IPS DF 4.7 (cell line): ENCODE measurements at regions not wholly inside any gene's neighbourhood (a gene's known extent, or its start where the extent isn't known, plus 50 kb on each side); places are given as distances from the start of the nearest gene placed in this dataset.

Experiments
- DNase-seq: peaks from one replicate; pipeline ENCODE4 v3.0.0-alpha.2; 2013; ENCODE audit warnings: low spot score; ENCODE audit errors: extremely low read depth

GRCh38 chr1:235027076-235027861 is 101.4 kb downstream of the TOMM20 start:
- DNase-seq: no peak

DNA sequence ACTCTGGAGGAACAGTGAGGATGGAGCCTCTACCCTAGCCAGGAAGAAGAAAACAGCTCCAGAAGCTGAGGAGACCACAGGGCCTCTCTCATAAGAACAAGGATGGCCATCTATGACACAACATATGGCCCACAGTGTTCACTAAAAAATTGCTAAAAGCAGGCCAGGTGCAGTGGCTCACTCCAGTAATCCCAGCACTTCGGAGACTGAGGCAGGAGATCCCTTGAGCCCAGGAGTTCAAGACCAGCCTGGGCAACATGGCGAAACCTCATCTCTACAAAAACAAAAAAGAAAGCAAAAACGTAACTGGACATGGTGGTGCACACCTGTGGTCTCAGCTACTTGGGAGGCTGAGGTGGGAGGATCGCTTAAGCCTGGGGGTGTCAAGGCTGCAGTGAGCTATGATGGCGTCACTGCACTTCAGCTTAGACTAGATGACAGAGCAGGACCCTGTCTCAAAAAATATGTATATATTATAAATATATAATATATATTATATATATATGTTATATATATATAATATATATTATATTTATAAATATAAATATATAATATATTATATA is 103.1 kb downstream of the TOMM20 start:
- no peak for DNase-seq

GRCh38 chr1:235024711-235025421 is 103.8 kb downstream of the TOMM20 start:
- DNase-seq: no peak

DNA sequence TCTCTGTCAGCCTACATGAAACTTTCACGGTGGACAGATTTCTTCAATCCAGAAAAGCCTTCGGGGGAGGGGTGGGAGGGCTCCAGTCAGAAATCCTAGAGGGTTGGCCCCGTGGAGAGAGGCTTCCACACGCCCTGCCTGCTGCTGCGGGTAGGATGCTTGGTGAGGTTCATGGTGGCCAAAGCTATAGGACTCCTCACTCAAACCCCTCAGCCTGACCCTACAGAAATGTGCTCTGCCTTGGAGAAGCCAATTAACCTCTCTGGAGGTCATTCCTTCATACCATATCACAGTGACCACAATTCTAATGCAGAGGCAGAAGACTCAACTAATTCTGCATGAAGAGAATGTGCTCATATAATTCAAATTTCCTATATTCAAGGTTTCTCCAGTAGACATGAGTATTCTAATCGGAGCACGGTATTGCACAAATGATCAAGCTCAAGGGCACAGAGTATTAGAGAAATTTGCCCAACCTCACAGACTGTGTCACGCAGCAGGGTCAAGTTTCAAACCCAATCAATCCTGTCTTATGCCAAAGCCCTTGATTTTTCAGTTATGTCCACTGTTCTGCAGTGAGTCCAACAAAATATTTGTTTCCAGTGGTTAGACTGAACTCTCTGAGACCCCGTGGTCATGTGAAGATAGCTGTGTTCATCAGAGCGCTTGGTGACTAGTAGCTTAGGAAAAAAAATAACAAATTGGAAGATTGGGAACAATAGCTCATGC is 104.8 kb downstream of the TOMM20 start:
- DNase-seq: no peak

- DNase-seq: no peak
Measured at GRCh38 chr1:235022981-235023710, 105.5 kb downstream of the TOMM20 start.

GRCh38 chr1:235022341-235022980 is 106.2 kb downstream of the TOMM20 start:
- no peak for DNase-seq

DNA sequence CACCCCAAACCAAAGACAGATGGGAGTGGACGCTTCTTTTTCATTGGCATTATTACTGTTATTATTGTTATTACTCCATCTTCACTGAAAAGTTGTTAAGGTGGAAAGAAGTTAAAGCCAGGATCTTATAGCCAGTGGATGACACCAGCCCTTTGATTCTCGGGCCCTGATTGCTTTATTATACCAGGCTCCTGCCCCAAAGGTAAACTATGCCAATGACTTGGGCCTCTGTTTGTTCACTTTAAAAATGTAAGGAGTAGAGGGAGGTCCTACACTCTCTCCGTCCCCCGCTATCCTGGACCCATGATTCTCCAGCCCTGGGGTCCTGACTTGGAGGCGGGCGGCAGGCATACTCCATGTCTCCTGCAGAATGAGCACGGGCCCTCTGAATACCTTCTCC is 106.8 kb downstream of the TOMM20 start:
- no peak for DNase-seq

- DNase-seq: no peak
Measured at GRCh38 chr1:235021321-235021720, 107.3 kb downstream of the TOMM20 start.

- no peak for DNase-seq
Measured at GRCh38 chr1:235019961-235020360, 108.7 kb downstream of the TOMM20 start.

DNA sequence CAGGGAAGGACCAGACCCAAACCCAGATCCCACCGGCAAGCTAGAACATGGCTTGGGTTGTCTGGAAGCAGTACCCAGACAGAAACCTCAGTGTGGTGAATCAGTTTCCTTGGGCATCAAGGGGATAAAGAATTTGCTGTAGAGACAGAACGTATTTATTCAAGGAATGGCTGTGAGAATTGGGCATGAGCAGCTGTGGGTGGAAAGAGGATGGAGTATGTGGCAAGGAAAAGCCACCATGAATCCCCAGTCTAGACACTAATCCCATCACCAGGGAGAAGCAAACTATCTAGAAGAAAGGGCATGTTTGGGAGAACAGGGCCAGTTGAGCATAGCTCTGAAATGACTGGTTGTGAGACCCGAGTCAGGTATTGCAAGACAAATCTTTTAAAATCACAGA is 109.2 kb downstream of the TOMM20 start:
- DNase-seq: no peak

DNA sequence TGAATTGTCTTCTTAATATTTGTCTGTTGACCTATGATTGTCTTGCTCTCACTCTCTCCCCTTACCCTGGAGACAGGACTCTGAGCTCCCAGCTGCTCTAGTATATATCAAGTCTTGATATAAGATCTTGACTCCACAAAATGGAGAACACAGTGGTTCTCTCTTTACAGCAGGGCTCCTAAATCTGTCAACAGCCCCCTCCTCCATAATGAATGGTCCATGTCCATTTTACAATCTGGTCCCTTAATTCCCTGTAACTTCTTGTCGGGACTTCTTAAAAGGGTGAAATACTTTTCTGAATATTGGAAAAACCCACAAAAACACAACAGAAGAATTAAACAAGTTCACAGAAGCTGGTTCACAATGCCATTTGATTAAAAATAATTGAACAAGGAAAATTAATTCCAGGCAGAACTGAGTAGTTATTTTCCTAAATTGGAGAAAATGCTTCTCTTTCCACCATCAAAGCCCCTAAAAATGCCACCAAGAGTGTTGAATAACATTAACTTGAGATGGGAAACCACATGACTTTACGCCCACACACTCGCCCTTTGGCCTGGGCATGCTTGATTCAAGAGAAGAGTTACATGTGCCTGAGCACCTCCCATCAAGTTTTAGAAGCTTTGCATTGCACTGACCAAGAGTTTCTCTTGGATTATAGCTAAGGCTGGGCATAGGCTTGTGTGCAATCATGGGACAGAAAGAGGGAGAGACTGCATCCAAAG is 109.8 kb downstream of the TOMM20 start:
- DNase-seq: no peak

DNA sequence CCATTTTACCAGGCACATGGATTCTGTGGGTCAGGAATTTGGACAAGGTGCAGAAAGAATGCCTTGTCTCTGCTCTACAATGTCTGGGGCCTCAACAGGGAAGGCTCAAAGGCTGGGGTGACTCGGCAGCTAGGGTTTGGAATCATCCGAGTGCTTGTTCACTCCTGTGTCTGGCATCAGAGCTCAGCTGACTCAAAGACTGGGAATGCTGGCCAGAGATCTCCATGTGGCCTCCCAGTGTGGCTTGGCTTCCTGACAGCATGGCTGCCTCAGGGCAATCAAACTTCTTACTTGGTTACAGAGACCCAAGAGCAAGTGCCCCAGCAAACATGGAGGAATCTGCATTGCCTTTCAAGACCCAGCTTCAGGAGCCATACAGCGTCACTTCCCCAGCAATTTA is 110.5 kb downstream of the TOMM20 start:
- DNase-seq: no peak

GRCh38 chr1:235017719-235018118 is 110.9 kb downstream of the TOMM20 start:
- DNase-seq: no peak

DNA sequence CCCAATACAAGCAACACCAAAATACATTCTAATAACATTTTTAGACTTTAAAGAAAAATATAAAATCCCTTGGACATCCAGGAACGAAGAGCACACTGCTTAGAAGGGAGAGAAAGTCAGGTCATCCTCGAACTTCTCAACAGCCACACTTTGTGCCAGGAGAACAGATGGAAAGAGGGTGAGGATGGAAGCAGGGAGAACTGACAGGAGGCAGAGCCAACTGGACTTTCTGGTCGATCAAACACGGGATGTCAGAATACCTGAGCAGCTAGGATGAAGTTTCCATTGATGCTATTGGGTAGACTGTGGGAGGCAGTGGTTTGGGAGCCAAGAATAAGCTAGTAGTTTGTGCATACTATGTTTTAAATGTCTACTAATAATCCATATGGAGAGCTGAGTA is 111.4 kb downstream of the TOMM20 start:
- DNase-seq: no peak

DNA sequence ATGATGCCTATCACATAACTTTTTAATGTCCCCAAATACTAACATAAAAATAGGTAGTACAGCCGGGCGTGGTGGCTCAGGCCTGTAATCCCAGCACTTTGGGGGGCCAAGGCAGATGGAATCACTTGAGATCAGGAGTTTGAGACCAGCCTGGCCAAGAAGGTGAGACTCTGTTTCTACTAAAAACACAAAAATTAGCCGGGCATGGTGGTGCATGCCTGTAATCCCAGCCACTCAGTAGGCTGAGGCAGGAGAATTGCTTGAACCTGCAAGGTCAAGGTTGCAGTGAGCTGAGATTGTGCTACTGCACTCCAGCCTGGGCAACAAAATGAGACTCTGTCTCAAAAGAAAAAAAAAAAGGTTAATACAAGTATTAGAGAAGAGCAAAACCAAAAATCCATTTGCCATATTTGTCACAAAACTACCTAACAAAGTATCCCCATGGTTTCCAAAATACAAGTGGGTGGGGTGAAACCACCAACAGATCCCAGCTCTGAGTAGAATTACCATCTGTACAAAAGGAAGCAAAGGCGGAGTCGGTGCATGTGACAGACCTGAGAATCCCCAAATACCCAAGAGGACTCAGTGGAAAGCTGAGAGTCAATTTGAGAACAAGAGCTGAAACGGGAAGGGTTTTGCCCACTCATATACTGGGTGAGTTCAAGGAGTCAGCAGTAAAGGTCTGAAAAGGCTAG is 113.2 kb downstream of the TOMM20 start:
- DNase-seq: no peak

GRCh38 chr1:235014756-235015155 is 113.9 kb downstream of the TOMM20 start:
- DNase-seq: no peak

- DNase-seq: no peak
Measured at GRCh38 chr1:235013512-235013911, 115.1 kb downstream of the TOMM20 start.

DNA sequence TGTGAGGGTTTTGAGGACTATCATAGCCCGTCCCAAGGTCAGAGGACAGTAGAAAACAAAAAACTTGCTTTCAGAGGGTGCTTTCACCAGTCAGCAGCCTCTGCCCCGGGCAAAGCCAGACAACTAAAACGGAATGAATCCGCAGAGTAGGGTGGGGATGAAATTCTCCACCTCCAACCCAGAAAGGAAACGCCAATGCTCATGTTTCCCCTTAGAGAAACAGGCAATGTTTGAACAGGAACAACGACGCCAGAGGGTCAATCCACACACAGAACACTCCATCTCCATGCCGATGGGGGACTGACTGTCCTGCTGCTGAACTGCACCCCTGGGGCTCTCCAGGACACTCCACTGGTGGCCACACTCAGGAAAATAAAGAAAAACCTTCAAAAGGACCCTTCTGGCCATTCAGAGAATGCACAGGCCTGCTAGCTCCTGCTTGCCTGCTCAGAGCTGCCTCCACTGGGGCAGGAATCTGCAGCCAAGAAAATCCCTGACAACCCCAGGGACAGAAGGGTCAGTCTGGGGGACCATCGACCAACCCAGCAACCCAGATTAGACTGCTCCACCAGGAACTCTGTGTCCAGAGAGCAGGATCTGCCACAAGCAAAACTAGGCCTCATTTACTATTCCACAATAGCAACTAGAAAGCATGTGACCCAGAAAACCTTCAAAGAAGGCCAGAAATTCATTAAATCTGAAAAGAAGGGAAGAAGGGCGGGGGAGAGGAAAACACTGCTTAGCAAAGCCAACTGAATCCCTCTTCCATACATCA is 116.0 kb downstream of the TOMM20 start:
- no peak for DNase-seq
